Body of pancreas (tissue), 4 donors: ENCODE measurements at regions not wholly inside any gene's neighbourhood (a gene's known extent, or its start where the extent isn't known, plus 50 kb on each side); places are given as distances from the start of the nearest gene placed in this dataset.

Experiments used
- ATAC-seq: fragments of 150-250 bp; one replicate; pipeline ENCODE4 v1.9.1; 2016
- DNase-seq, 4 donors: peaks; one replicate each; pipeline ENCODE4 v3.0.0-alpha.2; 2019
- H3K27ac ChIP-seq, 4 donors: fragments of 200-600 bp; sonication (generic); 1 replicate in 3 of 4; 2 replicates in 1 of 4; pipeline versions ENCODE4 v1.5.1 to v1.6.1; 2016 to 2019; ENCODE audit warnings: mild to moderate bottlenecking in 1 of 4, mixed read lengths in 1 of 4, moderate library complexity in 1 of 4
- H3K27me3 ChIP-seq, 2 donors: fragments of 200-600 bp; sonication (generic); one replicate each; pipeline ENCODE4 v1.6.0; 2016; ENCODE audit warnings: mild to moderate bottlenecking in 1 of 2
- H3K36me3 ChIP-seq, 2 donors: fragments of 200-600 bp; sonication (generic); replicated peaks in 1 of 2; 2 replicates each; pipeline ENCODE4 v1.5.1; 2016; ENCODE audit warnings: low read depth in 2 of 2; ENCODE audit not compliant: insufficient read depth in 1 of 2
- H3K4me1 ChIP-seq: fragments of 200-600 bp; sonication (generic); one replicate; pipeline ENCODE4 v1.6.0; 2016
- H3K4me3 ChIP-seq, 2 donors: fragments of 200-600 bp; sonication (generic); 1 replicate in 1 of 2; 2 replicates in 1 of 2; pipeline ENCODE4 v1.5.1; 2016 to 2019
- H3K9me3 ChIP-seq, 3 donors: fragments of 200-600 bp; sonication (generic); 1 replicate in 2 of 3; 2 replicates in 1 of 3; pipeline ENCODE4 v1.5.1; 2016
- CTCF ChIP-seq, 7 experiments: fragments of 450-650 bp in 4 of 7; fragments of 200-600 bp in 3 of 7; sonication (generic) in 3 of 7; IDR thresholded peaks; one replicate each; pipeline ENCODE4 v1.5.1; 2016 to 2019; ENCODE audit warnings: antibody characterized with exemption in 7 of 7
- POLR2A ChIP-seq, 3 donors: fragments of 450-650 bp; IDR thresholded peaks; one replicate each; pipeline ENCODE4 v1.6.1; 2016; ENCODE audit warnings: antibody characterized with exemption in 3 of 3, mild to moderate bottlenecking in 2 of 3
- WGBS, 2 donors: methylation state at CpG; one replicate each; pipeline ENCODE4 v1.1.5; 2017; 5-methylcytosine and 5-hydroxymethylcytosine counted together
- intact Hi-C: fragments of 100-400 bp; cut with DNase I; formaldehyde crosslinking; loops from one replicate; pipeline ENCODE4 v1.15.1; 2023

- H3K27ac ChIP-seq: no peak overlapping the region
- H3K9me3 ChIP-seq: no peaks in the 10 kb centered on the region
- DNase-seq (peak in 3 of 4 donors; percentile 18 to 33 (median 29)), ATAC-seq (peak; percentile 81)
- peaks cover 7% of the 10 kb centered on the region for H3K4me1 ChIP-seq
- H3K36me3 ChIP-seq: no peaks in the 10 kb centered on the region
- TF ChIP-seq POLR2A (IDR thresholded peaks at IDR 0.05) (no peak), CTCF (IDR thresholded peaks at IDR 0.05) (peak; percentile 42 to 77 (median 73))
- H3K27me3 ChIP-seq: no peaks in the 10 kb centered on the region
- no peak overlapping the region for H3K4me3 ChIP-seq
- intact Hi-C loops: loop anchor here (10.0 kb wide), 1 partner anchor 301 kb away; the partner anchor contains the start of gene SSTR1
- 15 to 21% methylated on average over 10 of the region's 10 CpGs for WGBS, 2 donors
Measured at GRCh38 chr14:37903343-37904191, 304.1 kb upstream of the SSTR1 start.

GRCh38 chr14:37924622-37925021 lies 283.1 kb upstream of the SSTR1 start:
- no peaks in the 10 kb centered on the region for H3K36me3 ChIP-seq
- WGBS, 2 donors: 86 to 92% methylated on average over 2 of the region's 2 CpGs
- ATAC-seq (no peak), DNase-seq (no peak)
- no peaks in the 10 kb centered on the region for H3K27me3 ChIP-seq
- H3K4me3 ChIP-seq: no peak overlapping the region
- TF ChIP-seq POLR2A (IDR thresholded peaks at IDR 0.05): no peak
- no peak for TF ChIP-seq CTCF (IDR thresholded peaks at IDR 0.05)
- intact Hi-C loops: no loop called here
- peaks cover 3% of the 10 kb centered on the region for H3K4me1 ChIP-seq
- no peaks in the 10 kb centered on the region for H3K9me3 ChIP-seq
- no peak overlapping the region for H3K27ac ChIP-seq

GRCh38 chr14:37932008-37932407 lies 275.7 kb upstream of the SSTR1 start:
- H3K4me3 ChIP-seq: no peak overlapping the region
- TF ChIP-seq POLR2A (IDR thresholded peaks at IDR 0.05): no peak
- TF ChIP-seq CTCF (IDR thresholded peaks at IDR 0.05): no peak
- no peaks in the 10 kb centered on the region for H3K36me3 ChIP-seq
- peaks cover under 1% of the 10 kb centered on the region for H3K4me1 ChIP-seq
- H3K9me3 ChIP-seq: no peaks in the 10 kb centered on the region
- no peak for ATAC-seq
- intact Hi-C loops: no loop called here
- WGBS, 2 donors: 74 to 77% methylated on average over 6 of the region's 6 CpGs
- no peak for DNase-seq
- no peak overlapping the region for H3K27ac ChIP-seq
- H3K27me3 ChIP-seq: no peaks in the 10 kb centered on the region

GRCh38 chr14:37932481-37932880 lies 275.2 kb upstream of the SSTR1 start:
- ATAC-seq: no peak
- Histone ChIP-seq H3K4me3 (no peak overlapping the region), H3K36me3 (no peaks in the 10 kb centered on the region), H3K27ac (no peak overlapping the region), H3K9me3 (no peaks in the 10 kb centered on the region), H3K4me1 (no peaks in the 10 kb centered on the region), H3K27me3 (no peaks in the 10 kb centered on the region)
- 77% methylated on average over 5 of the region's 5 CpGs for WGBS, 2 donors
- intact Hi-C loops: no loop called here
- DNase-seq: no peak
- TF ChIP-seq CTCF (IDR thresholded peaks at IDR 0.05): no peak
- TF ChIP-seq POLR2A (IDR thresholded peaks at IDR 0.05): no peak

- no peak overlapping the region for H3K27ac ChIP-seq
- no peaks in the 10 kb centered on the region for H3K9me3 ChIP-seq
- TF ChIP-seq CTCF (IDR thresholded peaks at IDR 0.05): no peak
- TF ChIP-seq POLR2A (IDR thresholded peaks at IDR 0.05): no peak
- no peak for DNase-seq
- ATAC-seq: no peak
- WGBS, 2 donors: 49 to 66% methylated on average over 2 of the region's 2 CpGs
- intact Hi-C loops: no loop called here
- no peaks in the 10 kb centered on the region for H3K27me3 ChIP-seq
- H3K4me3 ChIP-seq: no peak overlapping the region
- no peaks in the 10 kb centered on the region for H3K36me3 ChIP-seq
- no peaks in the 10 kb centered on the region for H3K4me1 ChIP-seq
Measured at GRCh38 chr14:37936971-37937370, 270.7 kb upstream of the SSTR1 start.
